Type B pancreatic cell (in vitro differentiated cells): ENCODE measurements at regions not wholly inside any gene's neighbourhood (a gene's known extent, or its start where the extent isn't known, plus 50 kb on each side); places are given as distances from the start of the nearest gene placed in this dataset.

Experiments
- DNase-seq: peaks from one replicate; pipeline ENCODE4 v3.0.0; 2021; ENCODE audit warnings: mixed read lengths; ENCODE audit not compliant: unreplicated experiment; ENCODE audit errors: extremely low spot score
- H3K27ac Mint-ChIP-seq: 2 replicates; pipeline ENCODE4 v1.8.0; 2021; ENCODE audit warnings: mild to moderate bottlenecking, mixed read lengths
- H3K27me3 Mint-ChIP-seq: 2 replicates; pipeline ENCODE4 v1.8.0; 2021; ENCODE audit warnings: mixed read lengths
- H3K36me3 Mint-ChIP-seq: 2 replicates; pipeline ENCODE4 v1.8.0; 2021; ENCODE audit warnings: mixed read lengths
- H3K4me1 Mint-ChIP-seq: one replicate; pipeline ENCODE4 v1.8.0; 2021; ENCODE audit warnings: mixed read lengths; ENCODE audit not compliant: unreplicated experiment
- H3K4me3 Mint-ChIP-seq: 2 replicates; pipeline ENCODE4 v1.8.0; 2021; ENCODE audit warnings: mild to moderate bottlenecking, mixed read lengths
- H3K9me3 Mint-ChIP-seq: 2 replicates; pipeline ENCODE4 v1.8.0; 2021; ENCODE audit warnings: mixed read lengths
- CTCF ChIP-seq: fragments of 200-600 bp; sonication (generic); conservative IDR thresholded peaks from 2 replicates; pipeline ENCODE4 v1.5.0; 2021; ENCODE audit warnings: antibody characterized with exemption, mild to moderate bottlenecking

GRCh38 chr14:43145361-43145760, 1361.7 kb downstream of the FSCB start:
- no peak overlapping the region for H3K27ac Mint-ChIP-seq
- no peak overlapping the region for H3K4me3 Mint-ChIP-seq
- H3K9me3 Mint-ChIP-seq, result no peaks in the 10 kb centered on the region
- H3K27me3 Mint-ChIP-seq, result no peaks in the 10 kb centered on the region
- no peak for DNase-seq
- no peak for TF ChIP-seq CTCF
- H3K4me1 Mint-ChIP-seq, result no peaks in the 10 kb centered on the region
- no peaks in the 10 kb centered on the region for H3K36me3 Mint-ChIP-seq

- Mint-ChIP-seq H3K4me3 (no peak overlapping the region), H3K4me1 (no peaks in the 10 kb centered on the region), H3K27ac (no peak overlapping the region), H3K9me3 (no peaks in the 10 kb centered on the region), H3K36me3 (no peaks in the 10 kb centered on the region), H3K27me3 (no peaks in the 10 kb centered on the region)
- TF ChIP-seq CTCF, result no peak
- DNase-seq, result no peak
Measured at GRCh38 chr14:43143106-43143505, 1364.0 kb downstream of the FSCB start.

- no peaks in the 10 kb centered on the region for H3K4me1 Mint-ChIP-seq
- no peaks in the 10 kb centered on the region for H3K9me3 Mint-ChIP-seq
- no peak for TF ChIP-seq CTCF
- no peaks in the 10 kb centered on the region for H3K36me3 Mint-ChIP-seq
- H3K27me3 Mint-ChIP-seq, result no peaks in the 10 kb centered on the region
- H3K4me3 Mint-ChIP-seq, result no peak overlapping the region
- DNase-seq, result no peak
- no peak overlapping the region for H3K27ac Mint-ChIP-seq
Measured at GRCh38 chr14:43141636-43142191, 1365.4 kb downstream of the FSCB start.

- no peak overlapping the region for H3K27ac Mint-ChIP-seq
- no peak for TF ChIP-seq CTCF
- no peaks in the 10 kb centered on the region for H3K27me3 Mint-ChIP-seq
- peaks cover 3% of the 10 kb centered on the region for H3K9me3 Mint-ChIP-seq
- no peaks in the 10 kb centered on the region for H3K36me3 Mint-ChIP-seq
- H3K4me3 Mint-ChIP-seq, result no peak overlapping the region
- DNase-seq, result no peak
- no peaks in the 10 kb centered on the region for H3K4me1 Mint-ChIP-seq
Measured at GRCh38 chr14:43140453-43140852, 1366.6 kb downstream of the FSCB start.

- TF ChIP-seq CTCF, result no peak
Measured at GRCh38 chr14:43135877-43136411, 1371.1 kb downstream of the FSCB start.

More at GRCh38 chr14:43135877-43136411, 1371.1 kb downstream of the FSCB start:
- Mint-ChIP-seq H3K36me3 (no peaks in the 10 kb centered on the region), H3K9me3 (peaks cover 3% of the 10 kb centered on the region), H3K27ac (no peak overlapping the region), H3K27me3 (no peaks in the 10 kb centered on the region), H3K4me3 (no peak overlapping the region), H3K4me1 (no peaks in the 10 kb centered on the region)
- DNase-seq, result no peak
